SU-DHL-6 (cell line): ENCODE measurements at regions not wholly inside any gene's neighbourhood (a gene's known extent, or its start where the extent isn't known, plus 50 kb on each side); places are given as distances from the start of the nearest gene placed in this dataset.
"Not testable (repeated sequence)": the region's sequence is repeated elsewhere in the genome, so short reads cannot be mapped to it uniquely, and the experiment has no call there.

Experiments
- H2AFZ ChIP-seq: fragments of 200-600 bp; sonication (generic); 2 replicates; pipeline ENCODE4 v1.6.1; 2014; ENCODE audit warnings: low read depth, mild to moderate bottlenecking, moderate library complexity, mixed read lengths, antibody characterized with exemption, low read length; ENCODE audit not compliant: severe bottlenecking
- H3F3A ChIP-seq: fragments of 200-600 bp; shearing (Covaris generic); 2 replicates; pipeline ENCODE4 v1.6.0; 2016; ENCODE audit warnings: antibody characterized with exemption, mild to moderate bottlenecking; ENCODE audit not compliant: insufficient read depth
- H3K27ac ChIP-seq: fragments of 200-600 bp; sonication (generic); 2 replicates; pipeline ENCODE4 v1.5.1; 2016; ENCODE audit warnings: low read depth, mild to moderate bottlenecking, low read length, moderate library complexity, mixed read lengths
- H3K27me3 ChIP-seq: fragments of 200-600 bp; sonication (generic), shearing (Covaris generic); 2 replicates; pipeline ENCODE4 v1.6.0; 2014; ENCODE audit warnings: mild to moderate bottlenecking, low read length
- H3K36me3 ChIP-seq: fragments of 200-600 bp; sonication (generic); 2 replicates; pipeline ENCODE4 v1.6.1; 2014; ENCODE audit warnings: mild to moderate bottlenecking, low read length, mixed read lengths
- H3K4me2 ChIP-seq: fragments of 300-600, 200-600 bp; shearing (Covaris generic), sonication (generic); 2 replicates; pipeline ENCODE4 v1.6.0; 2014; ENCODE audit warnings: low read length, low read depth, mild to moderate bottlenecking; ENCODE audit not compliant: poor library complexity, severe bottlenecking
- H3K4me3 ChIP-seq: fragments of 200-600 bp; sonication (generic); 2 replicates; pipeline ENCODE4 v1.5.1; 2014; ENCODE audit warnings: antibody characterized with exemption, low read length, mild to moderate bottlenecking, mixed read lengths; ENCODE audit not compliant: insufficient read depth, poor library complexity, severe bottlenecking
- H3K79me2 ChIP-seq: fragments of 200-600 bp; sonication (generic); 2 replicates; pipeline ENCODE4 v1.6.1; 2014; ENCODE audit warnings: mild to moderate bottlenecking, low read length, moderate library complexity; ENCODE audit not compliant: insufficient read depth
- H3K9ac ChIP-seq: fragments of 200-600 bp; sonication (generic); 2 replicates; pipeline ENCODE4 v1.7.0; 2014; ENCODE audit warnings: mild to moderate bottlenecking, low read length
- H3K9me2 ChIP-seq: fragments of 200-600 bp; sonication (generic); replicated peaks from 2 replicates; pipeline ENCODE4 v1.6.1; 2014; ENCODE audit warnings: low read length; ENCODE audit not compliant: insufficient read depth
- H3K9me3 ChIP-seq: fragments of 200-600 bp; sonication (generic); 2 replicates; pipeline ENCODE4 v1.6.1; 2014; ENCODE audit warnings: low read length, mixed read lengths; ENCODE audit not compliant: insufficient read depth
- H4K20me1 ChIP-seq: fragments of 200-600 bp; sonication (generic); 2 replicates; pipeline ENCODE4 v1.6.1; 2014; ENCODE audit warnings: low read depth, mild to moderate bottlenecking, antibody characterized with exemption, low read length, moderate library complexity, mixed read lengths
- CTCF ChIP-seq: fragments of 200-600 bp; sonication (generic); IDR thresholded peaks from one replicate; pipeline ENCODE4 v1.5.1; 2017; ENCODE audit warnings: antibody characterized with exemption, mild to moderate bottlenecking, low read length, moderate library complexity; ENCODE audit not compliant: insufficient read depth, poor library complexity, severe bottlenecking
- EZH2phosphoT487 ChIP-seq: fragments of 200-600 bp; sonication (generic), shearing (Covaris generic); conservative IDR thresholded peaks from 2 replicates; pipeline ENCODE4 v1.6.1; 2018; ENCODE audit warnings: mild to moderate bottlenecking, antibody characterized with exemption, low read length, moderate library complexity, mixed read lengths

- Histone ChIP-seq H3K9me2 (no peaks in the 10 kb centered on the region), H3K9ac (no peak overlapping the region), H3K4me3 (no peak overlapping the region), H3K27ac (no peak overlapping the region), H4K20me1 (no peaks in the 10 kb centered on the region), H3K27me3 (no peaks in the 10 kb centered on the region), H3K9me3 (peaks cover 23% of the 10 kb centered on the region; the same call in 1 of the 2 replicates), H3F3A (no peaks in the 10 kb centered on the region), H2AFZ (no peak overlapping the region), H3K4me2 (no peak overlapping the region), H3K36me3 (peaks cover 2% of the 10 kb centered on the region; the same call in 1 of the 2 replicates), H3K79me2 (no peaks in the 10 kb centered on the region)
- TF ChIP-seq EZH2phosphoT487 (no peak), CTCF (no peak)
These were observed 424.6 kb downstream of the CSNK1G3 start for GRCh38 chr5:123936548-123936947.

DNA sequence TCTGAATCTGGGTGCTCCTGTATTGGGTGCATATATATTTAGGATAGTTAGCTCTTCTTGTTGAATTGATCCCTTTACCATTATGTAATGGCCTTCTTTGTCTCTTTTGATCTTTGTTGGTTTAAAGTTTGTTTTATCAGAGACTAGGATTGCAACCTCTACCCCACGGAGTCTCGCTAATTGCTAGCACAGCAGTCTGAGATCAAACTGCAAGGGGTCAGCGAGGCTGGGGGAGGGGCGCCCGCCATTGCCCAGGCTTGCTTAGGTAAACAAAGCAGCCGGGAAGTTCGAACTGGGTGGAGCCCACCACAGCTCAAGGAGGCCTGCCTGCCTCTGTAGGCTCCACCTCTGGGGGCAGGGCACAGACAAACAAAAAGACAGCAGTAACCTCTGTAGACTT lies 421.8 kb downstream of the CSNK1G3 start:
- not testable (repeated sequence) for H3F3A ChIP-seq, H4K20me1 ChIP-seq, H3K4me3 ChIP-seq, H3K27me3 ChIP-seq, H3K79me2 ChIP-seq, H3K9ac ChIP-seq, H3K9me2 ChIP-seq, H2AFZ ChIP-seq, H3K36me3 ChIP-seq, H3K27ac ChIP-seq, H3K4me2 ChIP-seq
- peaks cover 23% of the 10 kb centered on the region; the same call in 1 of the 2 replicates for H3K9me3 ChIP-seq

- no peaks in the 10 kb centered on the region for H3F3A ChIP-seq
- H3K9ac ChIP-seq, result no peak overlapping the region
- H3K4me2 ChIP-seq, result no peak overlapping the region
- no peaks in the 10 kb centered on the region for H3K9me3 ChIP-seq
- H3K27ac ChIP-seq, result no peak overlapping the region
- no peaks in the 10 kb centered on the region for H4K20me1 ChIP-seq
- no peaks in the 10 kb centered on the region for H3K27me3 ChIP-seq
- no peak overlapping the region for H2AFZ ChIP-seq
- no peak for TF ChIP-seq CTCF
- TF ChIP-seq EZH2phosphoT487, result no peak
- H3K79me2 ChIP-seq, result no peaks in the 10 kb centered on the region
- H3K36me3 ChIP-seq, result no peaks in the 10 kb centered on the region
- H3K9me2 ChIP-seq, result no peaks in the 10 kb centered on the region
- H3K4me3 ChIP-seq, result no peak overlapping the region
These were observed 417.1 kb downstream of the CSNK1G3 start for GRCh38 chr5:123929055-123929474.

DNA sequence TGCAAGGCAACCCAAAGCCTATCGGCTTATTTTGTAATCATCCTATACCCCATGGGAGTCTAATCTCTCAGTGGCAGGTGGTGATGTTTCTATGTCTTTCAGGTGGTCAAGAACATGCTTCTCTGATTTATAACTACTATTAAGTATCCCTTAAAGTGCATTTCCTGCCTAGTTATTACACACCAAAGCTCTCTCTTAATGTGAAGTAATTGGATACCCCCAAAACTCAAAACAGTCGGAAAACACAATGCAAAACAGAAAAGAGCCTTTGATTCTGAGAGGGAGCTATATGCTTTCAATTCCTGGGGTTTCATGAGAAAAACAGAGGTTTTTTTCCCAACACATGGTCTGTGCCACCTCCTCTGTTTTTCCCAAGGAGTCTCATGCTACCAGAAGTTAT lies 416.4 kb downstream of the CSNK1G3 start:
- H3K9ac ChIP-seq, result no peak overlapping the region
- H3K4me3 ChIP-seq, result no peak overlapping the region
- H3K27ac ChIP-seq, result no peak overlapping the region
- H3K9me3 ChIP-seq, result no peaks in the 10 kb centered on the region
- no peaks in the 10 kb centered on the region for H3K79me2 ChIP-seq
- H3K27me3 ChIP-seq, result no peaks in the 10 kb centered on the region
- H3K9me2 ChIP-seq, result no peaks in the 10 kb centered on the region
- H3F3A ChIP-seq, result no peaks in the 10 kb centered on the region
- no peaks in the 10 kb centered on the region for H3K36me3 ChIP-seq
- TF ChIP-seq EZH2phosphoT487, result no peak
- TF ChIP-seq CTCF, result no peak
- H3K4me2 ChIP-seq, result no peak overlapping the region
- no peak overlapping the region for H2AFZ ChIP-seq
- no peaks in the 10 kb centered on the region for H4K20me1 ChIP-seq
